HL-60/S4 (cell line): ENCODE measurements at regions not wholly inside any gene's neighbourhood (a gene's known extent, or its start where the extent isn't known, plus 50 kb on each side); places are given as distances from the start of the nearest gene placed in this dataset.

Experiments
- in situ Hi-C: fragments of 300-500 bp; cut with MboI; formaldehyde crosslinking; loops from 2 replicates; pipeline ENCODE4 v1.14.3; 2022; ENCODE audit warnings: low sequenced_read_pairs

DNA sequence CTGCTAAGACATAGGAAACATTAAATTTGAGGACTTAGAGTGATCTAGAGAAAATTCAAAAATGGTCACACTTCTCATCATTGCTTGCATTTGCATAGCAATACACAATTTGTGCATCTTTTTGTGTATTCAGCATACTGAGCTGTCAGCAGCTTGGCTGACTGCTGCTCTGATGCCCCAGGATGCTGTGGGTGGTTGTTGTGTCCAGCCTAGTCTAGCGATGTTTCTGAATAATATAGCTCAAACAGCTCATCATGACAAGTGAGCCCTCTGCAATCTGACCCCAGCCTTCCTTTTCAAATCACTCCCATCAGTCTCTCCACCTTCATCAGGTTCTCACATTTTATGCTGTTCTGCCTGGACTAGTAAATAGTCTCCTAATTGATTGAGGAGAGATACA is 483.7 kb upstream of the SPHKAP start:
- in situ Hi-C loops = no loop called here

DNA sequence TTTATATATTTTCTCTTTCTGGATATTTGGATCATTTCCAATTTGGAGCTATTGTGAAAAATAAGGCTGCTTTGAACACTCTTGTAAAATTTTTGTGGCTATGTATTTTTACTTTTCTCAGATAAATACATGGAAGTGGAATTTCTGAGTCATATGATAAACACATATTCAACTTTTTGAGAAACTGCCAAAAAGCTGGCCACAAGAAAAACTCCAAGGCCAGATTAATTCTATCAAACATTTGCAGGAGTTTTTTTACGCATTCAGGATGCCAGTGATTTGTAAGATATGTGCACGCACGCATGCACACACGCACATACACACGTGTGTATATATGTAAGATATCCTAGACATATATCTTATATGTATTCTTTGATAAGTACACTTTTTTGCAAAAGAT is 477.5 kb upstream of the SPHKAP start:
- in situ Hi-C loops = no loop called here

DNA sequence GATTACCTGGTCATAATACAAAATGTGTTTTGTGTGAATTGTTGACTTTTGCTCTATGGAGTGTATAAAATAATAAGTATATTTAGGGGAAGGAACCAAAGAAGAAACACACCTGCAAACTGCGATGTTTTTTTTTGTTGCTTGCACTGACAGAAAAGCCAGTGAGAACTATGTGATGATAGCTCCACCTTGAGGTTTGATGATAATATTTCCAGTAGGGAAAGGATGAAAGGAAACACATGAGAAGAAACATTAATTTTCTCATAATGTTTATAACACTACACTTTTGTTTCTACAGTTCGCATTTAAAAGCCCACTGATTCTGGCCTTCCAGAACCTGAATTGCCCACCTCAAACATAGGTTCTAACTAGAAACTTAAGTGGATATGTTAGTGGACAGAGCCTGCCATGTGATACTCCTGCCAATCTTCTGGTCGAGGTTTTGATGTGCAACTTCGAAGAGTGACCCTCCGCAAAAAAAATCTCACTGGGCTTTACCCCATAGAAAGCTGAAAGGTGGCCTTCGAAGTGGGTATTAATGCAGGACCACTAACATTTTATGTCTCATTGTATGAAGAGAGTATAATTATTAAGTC is 476.4 kb upstream of the SPHKAP start:
- in situ Hi-C loops = no loop called here

DNA sequence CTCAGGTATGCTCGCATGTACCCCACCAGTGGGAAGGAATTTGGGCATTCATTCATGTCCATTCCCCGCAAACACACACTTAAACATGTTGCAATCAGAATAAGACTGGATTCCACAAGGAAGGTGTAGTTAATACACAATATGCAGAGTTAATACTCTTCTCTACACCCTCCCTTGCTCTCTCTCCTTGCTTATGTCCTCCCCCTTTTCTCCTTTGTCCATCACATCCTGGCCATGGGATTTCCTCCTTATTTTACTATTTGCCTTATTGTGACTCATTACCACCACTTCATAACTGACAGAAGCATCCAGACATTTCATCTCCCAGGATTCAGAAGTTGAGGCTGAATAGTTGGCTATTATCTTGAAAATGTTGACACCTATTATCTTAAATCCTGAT is 473.8 kb upstream of the SPHKAP start:
- in situ Hi-C loops = no loop called here

DNA sequence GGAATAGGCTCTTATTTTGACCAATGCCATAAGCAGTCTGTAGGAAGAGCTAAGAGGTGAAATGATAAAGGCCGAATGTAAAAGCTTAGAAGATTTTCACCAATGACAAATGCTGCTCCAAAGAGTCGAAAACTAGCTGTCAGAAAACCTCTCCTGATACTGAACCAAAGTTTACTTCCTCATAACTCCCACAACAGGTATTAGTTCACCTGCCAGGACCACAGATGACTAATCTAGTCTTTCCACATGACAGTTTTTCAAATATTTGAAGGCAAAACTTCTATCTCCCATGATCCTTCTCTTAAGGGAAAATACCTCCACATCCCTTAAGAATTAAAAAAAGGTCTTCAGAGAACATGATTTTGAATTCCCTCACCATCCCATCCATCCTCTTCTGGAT is 473.2 kb upstream of the SPHKAP start:
- in situ Hi-C loops = no loop called here

DNA sequence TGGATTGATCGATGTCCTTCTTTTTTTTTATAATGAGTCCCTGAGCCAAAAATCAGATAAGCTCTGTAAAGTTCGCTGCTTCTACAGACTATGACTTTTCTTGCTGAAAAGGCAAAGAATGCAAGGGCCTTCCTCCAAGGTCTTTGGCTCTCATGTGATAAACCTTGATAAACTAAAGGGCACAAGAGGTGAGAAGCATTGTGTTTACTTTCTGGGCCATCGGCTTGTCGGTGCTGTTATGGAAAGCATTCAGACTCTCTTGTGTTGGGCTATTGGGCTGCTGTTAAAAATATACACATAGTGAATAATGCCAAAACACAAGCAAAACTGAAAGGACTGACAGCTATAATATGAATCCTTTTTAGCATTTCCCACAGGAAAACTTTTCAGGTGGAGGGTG is 472.4 kb upstream of the SPHKAP start:
- in situ Hi-C loops = no loop called here

DNA sequence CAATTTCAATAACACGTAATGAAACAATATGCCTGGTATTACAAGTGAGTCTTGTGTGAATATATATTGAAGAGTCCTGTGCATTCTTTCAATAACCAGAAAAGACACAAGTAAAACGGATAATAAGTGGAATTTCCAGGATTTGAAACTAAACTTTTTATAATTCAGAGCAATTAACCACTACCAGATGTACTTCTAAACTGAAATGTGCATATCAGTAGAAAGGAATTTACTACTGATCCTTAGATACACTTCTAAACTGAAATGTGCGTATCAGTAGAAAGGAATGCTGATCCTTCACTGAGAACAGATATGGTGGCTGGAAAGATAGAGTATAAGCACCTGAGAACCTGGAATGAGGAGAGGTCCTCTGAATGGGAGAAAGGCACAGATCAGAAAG is 470.9 kb upstream of the SPHKAP start:
- in situ Hi-C loops = no loop called here

DNA sequence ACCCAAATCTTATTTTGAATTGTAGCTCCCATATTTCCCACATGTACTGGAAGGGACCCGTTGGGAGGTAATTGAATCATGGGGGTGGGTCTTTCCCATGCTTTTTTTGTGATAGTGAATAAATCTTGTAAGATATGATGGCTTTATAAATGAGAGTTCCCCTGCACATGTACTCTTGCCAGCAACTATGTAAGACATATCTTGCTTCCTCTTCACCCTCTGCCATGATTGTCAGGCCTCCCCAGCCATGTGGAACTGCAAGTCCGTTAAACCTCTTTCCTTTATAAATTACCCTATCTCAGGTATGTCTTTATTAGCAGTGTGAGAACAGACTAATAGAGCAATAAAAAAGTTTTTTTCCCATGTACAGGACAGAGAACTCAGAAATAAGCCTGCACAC is 468.4 kb upstream of the SPHKAP start:
- in situ Hi-C loops = no loop called here

DNA sequence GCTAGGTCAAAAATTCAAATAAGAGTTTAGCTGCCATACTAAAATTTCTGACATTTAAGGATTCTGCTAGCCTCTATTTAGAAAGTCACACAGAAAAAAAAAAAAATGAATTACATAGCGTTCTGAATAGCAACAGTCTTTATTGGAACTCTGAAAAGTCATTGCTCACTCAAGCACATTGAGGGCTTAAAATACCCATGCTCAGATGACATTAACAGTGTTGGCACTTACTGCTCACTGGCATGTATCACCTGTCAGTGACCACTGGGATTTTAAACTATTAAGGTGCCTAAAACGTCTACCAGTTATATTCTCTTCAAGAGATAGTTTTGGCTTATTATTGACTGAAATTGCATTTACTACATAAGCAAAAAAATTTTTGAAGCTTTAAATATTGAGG is 468.0 kb upstream of the SPHKAP start:
- in situ Hi-C loops = no loop called here

DNA sequence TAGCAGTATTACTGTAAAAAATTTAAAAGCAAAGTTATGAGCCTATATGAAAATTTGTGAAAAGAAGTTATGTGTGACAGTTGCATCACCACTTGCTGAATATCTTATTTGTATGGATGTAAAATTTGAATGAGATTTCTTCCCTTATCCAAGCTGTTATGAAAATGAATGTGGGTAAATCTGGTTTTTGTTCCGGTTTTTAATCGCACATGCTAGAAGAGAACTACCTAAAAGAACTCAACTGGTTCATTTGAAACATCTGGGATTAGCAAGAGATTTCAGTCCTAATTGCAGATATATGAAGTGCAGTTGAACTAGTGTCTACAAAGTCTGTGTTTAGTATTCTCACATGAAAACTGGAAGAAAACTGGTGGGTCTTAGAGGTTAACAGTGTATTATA is 467.1 kb upstream of the SPHKAP start:
- in situ Hi-C loops = no loop called here

DNA sequence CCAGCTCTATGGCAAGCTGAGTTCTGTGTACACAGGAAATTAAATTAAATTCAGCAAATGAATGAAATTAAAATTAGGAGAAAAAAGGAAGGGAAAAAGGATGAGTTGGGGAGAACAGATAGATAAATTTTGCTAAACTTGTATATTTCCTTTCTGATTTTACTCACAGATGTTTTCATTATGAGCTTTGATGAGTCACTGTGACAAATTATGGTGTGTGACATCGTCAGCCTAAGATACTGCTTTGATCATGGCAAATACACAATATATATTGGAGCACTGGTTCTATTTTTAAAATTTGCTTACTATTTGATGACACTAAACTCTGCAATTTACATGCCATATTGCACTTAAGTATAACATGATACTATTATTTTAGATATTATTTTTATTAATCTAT is 464.6 kb upstream of the SPHKAP start:
- in situ Hi-C loops = no loop called here

DNA sequence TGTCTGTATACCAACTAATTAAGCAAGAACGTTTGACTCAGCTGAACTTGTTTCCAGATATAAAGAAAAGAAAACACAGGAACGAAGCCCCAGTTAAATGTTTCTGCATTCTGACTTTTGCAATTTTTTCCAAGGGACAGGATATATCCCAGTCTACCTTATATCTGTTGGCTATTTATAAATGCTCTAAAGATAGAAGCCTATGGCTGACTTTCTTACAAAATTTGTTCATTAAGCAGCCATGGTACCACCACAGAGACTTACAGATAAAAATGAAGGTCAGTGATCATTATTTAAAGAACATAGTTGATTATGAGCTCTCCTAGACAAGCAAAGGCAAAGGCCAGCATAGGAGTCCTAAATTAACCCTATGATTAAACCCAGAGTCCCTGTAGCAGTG is 462.7 kb upstream of the SPHKAP start:
- in situ Hi-C loops = no loop called here

DNA sequence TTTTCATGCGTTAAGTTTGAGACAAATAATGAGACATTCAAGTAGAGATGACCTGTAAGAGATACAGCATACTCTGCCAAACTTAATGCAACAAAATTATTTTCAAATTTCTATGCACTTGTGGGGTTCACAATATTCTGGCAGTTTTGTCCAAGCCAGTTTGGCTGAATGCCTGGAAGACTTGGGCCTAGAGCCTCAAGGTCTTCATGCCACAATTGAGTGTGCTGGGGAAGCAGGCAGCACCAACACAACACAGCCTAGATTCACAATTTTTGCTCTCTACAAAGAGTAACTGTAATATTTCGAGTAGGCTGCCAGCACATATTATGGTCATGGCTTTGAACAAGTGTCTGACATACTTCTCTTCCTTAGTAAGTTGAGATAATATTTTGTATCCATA is 461.4 kb upstream of the SPHKAP start:
- in situ Hi-C loops = no loop called here

DNA sequence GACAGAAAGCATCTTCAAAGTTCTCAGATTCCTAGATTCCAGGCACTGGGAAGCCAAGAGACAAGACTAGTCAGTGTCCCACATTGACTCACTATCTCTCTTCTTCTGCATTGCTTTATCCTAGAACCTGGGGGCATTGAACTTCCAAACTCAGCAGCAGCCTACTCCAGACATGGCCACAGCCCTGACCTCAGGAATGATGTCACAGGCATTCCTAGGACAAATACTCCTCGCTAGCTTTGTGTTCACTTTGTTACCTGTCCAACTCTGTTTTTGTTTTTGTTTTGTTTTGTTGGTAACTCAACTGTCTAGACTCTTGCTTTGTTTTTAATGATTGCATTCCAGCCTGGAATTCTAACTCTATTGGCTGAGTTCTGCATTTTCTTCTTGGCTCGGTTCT is 449.3 kb upstream of the SPHKAP start:
- in situ Hi-C loops = no loop called here

DNA sequence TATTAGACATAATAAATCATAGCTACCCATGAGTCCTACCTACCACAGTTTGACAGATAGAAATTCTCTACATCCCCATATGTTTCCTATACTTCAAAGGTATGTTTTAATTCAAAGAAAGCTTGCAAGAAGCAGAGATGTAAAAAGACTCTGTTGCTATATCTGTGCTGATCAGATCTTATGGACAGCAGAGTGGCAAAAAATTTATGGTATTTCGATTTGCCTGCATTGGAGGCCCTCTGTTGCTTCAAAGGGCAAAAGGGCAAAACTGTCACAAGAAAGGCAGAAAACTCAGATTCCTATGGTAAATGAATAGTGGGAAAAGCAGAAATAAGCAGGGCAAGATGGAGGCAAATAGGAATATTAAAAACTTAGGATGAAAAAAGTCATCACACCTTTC is 447.8 kb upstream of the SPHKAP start:
- in situ Hi-C loops = no loop called here

DNA sequence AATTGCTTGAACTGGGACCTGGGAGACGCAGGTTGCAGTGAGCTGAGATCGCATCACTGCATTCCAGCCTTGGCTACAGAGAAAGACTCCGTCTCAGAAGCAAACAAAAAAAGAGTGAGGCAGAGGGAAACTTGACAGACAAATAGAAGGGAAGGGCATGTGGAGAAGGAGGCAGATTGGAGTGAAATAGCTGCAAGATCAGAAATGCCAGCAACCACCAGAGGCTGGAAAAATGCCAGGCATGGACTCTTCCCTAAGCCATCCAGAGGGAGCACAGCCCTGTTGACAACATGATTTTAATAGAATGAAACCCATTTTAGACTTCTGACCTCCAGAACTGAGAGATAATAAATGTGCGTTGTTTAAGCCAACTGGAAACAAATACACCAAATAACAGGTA is 447.2 kb upstream of the SPHKAP start:
- in situ Hi-C loops = no loop called here

DNA sequence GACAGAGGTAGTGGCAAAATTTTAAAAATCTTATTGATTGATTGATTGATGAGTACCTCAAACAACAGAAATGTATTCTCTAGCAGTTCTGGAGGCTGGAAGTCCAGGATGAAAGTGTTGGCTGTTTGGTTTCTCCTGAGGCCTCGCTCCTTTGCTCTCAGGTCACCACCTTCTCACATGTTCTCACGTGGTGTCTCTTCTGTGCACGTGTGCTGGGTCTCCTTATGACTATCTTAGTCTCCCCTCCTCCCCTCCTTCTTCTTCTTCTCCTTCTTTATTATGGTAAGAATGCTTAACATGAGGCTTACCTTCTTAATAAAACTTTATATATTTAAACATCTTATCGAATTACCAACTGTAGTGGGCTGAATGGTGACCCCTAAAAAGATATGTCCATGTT is 446.0 kb upstream of the SPHKAP start:
- in situ Hi-C loops = no loop called here

DNA sequence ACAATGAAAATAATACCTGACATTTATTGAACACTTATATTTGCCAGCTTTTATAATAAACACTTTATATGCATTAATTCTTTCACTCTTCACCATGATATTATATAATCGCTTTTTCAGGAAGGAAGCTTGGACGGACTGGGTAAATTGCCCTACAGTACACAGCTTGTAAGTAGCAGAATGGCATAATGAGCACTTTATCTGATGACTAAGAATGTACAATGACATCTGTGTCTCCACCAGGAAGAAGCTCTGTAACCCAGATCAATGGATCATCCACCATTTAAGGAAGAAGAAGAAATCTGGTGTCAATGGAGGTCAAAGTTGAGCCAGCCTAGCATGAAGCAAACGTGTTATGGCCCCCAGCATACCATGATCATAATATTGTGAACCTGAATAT is 444.0 kb upstream of the SPHKAP start:
- in situ Hi-C loops = no loop called here

DNA sequence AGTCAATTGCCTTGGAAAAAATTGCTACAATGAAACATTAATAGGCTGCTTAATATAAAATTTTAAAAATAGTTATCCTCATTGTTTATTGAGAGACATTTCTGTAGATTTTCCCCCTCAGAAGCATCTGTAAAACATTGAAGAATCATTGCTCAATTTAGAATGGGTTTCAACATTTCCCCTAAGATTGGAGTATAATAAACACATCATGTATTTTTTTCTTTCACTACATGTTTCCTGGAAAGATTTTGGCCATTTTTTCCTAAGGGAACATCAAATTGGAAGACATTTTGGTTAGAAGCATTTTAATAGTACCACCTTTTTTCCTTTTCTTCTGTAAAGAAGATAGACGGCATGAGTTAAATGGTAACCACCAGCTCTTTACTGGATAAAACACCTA is 443.2 kb upstream of the SPHKAP start:
- in situ Hi-C loops = no loop called here

DNA sequence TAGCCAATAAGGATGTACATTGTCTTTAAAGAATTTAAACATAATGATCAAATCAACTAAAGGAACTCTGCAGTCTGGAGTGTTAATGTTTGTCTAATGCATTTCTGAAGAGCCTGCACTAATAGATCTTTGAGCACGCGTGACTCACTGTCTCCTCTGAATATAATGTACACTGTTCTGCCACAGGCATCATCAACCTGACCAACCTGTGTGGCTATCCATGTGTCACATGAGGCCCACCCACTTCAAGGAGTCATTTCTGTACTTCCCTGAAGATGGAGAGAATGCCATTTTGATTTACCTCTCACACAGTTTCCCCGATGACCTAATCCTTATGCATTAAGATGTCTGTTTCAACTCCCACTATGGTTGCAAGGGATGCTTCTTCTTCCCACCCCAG is 434.0 kb upstream of the SPHKAP start:
- in situ Hi-C loops = no loop called here

DNA sequence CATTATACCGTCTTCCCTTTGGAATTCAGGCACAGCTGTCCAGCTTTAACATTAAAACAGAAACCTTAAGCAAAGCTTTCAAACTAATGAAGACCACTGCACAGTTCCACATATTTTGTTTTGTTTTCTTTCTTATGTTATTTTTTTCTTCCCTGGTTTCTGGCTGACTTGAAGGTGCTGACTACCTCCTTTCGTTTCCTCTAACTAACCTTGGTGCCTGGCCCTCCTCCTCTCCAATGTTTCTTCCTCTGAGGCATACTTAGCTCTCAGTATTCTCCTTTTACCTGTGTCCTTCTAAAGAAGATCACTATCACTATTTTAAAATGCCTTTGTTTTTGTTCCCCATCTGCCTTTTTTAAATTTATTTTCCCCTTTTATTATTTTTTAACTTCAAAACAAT is 433.3 kb upstream of the SPHKAP start:
- in situ Hi-C loops = no loop called here

DNA sequence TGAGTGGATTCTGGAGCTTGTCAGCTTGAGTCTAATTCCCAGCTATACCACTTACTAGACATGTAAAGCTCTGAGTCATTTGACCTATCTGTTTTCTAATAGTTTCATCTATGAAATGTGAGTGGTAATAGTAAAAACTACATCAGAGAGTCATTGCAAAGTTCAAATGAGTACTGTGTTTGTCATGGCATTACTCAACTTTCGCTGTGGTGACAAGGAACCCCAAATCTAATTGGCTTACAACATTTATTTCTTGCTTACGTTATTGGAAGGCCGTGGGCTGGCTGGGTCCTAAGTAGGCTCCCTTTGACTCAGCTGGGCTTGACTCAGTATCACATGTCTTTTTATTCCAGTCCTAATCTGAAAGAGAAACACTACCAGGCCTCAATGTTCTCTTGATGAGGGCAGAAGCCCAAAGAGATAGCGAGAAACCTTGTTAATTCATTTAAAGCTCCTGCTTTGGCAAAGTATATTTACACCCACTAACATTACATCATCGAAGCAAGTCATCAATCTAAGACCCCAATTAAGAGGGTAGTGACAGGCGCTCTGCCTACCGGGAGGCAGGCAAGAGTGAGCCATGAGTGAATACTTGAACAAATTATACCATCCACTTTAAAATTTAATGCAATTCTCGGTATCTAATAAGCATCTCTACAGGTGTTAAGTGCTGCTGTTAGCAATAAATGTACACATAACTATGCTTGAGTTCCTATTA is 431.8 kb upstream of the SPHKAP start:
- in situ Hi-C loops = no loop called here

DNA sequence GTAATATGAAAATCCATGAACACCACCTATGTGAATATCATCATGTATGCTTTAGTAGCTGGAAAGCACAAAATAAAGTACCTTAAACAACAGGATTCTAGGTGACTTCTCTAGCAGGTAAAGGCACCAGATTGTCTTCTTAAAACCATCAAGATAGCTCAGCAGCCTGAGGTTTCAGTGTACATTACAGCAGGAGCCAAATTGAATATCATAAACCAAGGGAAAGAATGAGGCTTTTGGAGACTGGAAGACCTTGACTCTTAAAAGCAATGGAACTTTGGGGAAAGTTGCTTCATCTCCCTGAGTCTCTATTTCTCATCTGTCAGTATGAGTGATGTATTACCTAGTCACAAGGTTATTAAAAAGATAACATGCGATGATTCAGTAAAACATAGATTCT is 429.7 kb upstream of the SPHKAP start:
- in situ Hi-C loops = no loop called here
